Breast epithelium (tissue), 4 donors: ENCODE measurements at regions not wholly inside any gene's neighbourhood (a gene's known extent, or its start where the extent isn't known, plus 50 kb on each side); places are given as distances from the start of the nearest gene placed in this dataset.

Experiments used
- DNase-seq, 2 donors: peaks; one replicate each; pipeline ENCODE4 v3.0.0-alpha.2; 2019; ENCODE audit warnings: low spot score in 2 of 2
- H3K27ac ChIP-seq, 2 donors: fragments of 200-600 bp; sonication (generic) in 1 of 2; one replicate each; pipeline ENCODE4 v1.5.1; 2016 to 2019; ENCODE audit warnings: mild to moderate bottlenecking in 1 of 2
- H3K27me3 ChIP-seq, 2 donors: fragments of 200-600 bp; sonication (generic) in 1 of 2; one replicate each; pipeline versions ENCODE4 v1.5.1 to v1.6.0; 2017 to 2019; ENCODE audit warnings: control low read depth in 1 of 2, mild to moderate bottlenecking in 1 of 2
- H3K36me3 ChIP-seq: fragments of 200-600 bp; one replicate; pipeline ENCODE4 v1.5.1; 2019
- H3K4me1 ChIP-seq, 2 donors: fragments of 200-600 bp; sonication (generic); one replicate each; pipeline ENCODE4 v1.5.1; 2016 to 2019; ENCODE audit warnings: control low read depth in 1 of 2
- H3K4me3 ChIP-seq, 3 donors: fragments of 200-600 bp; sonication (generic); 1 replicate in 2 of 3; 2 replicates in 1 of 3; pipeline ENCODE4 v1.5.1; 2016 to 2019; ENCODE audit warnings: mild to moderate bottlenecking in 3 of 3, moderate library complexity in 2 of 3
- H3K9me3 ChIP-seq, 2 donors: fragments of 200-600 bp; sonication (generic) in 1 of 2; one replicate each; pipeline ENCODE4 v1.5.1; 2016 to 2019; ENCODE audit warnings: control low read depth in 1 of 2
- POLR2A ChIP-seq: fragments of 450-650 bp; IDR thresholded peaks from one replicate; pipeline ENCODE4 v1.6.1; 2016; ENCODE audit warnings: antibody characterized with exemption, mild to moderate bottlenecking, moderate library complexity
- POLR2AphosphoS5 ChIP-seq, 3 donors: sonication (generic); formaldehyde crosslinking; IDR thresholded peaks; one replicate each; pipeline ENCODE4 v1.6.1; 2017; ENCODE audit warnings: antibody characterized with exemption in 3 of 3
- intact Hi-C: fragments of 100-400 bp; cut with DNase I; formaldehyde crosslinking; loops from one replicate; pipeline ENCODE4 v1.15.1; 2023; ENCODE audit warnings: low total_unique reads
- TF ChIP-seq, protein P1 (sequence below), 3 donors: fragments of 450-650 bp; IDR thresholded peaks; one replicate each; pipeline ENCODE4 v1.5.1; 2016 to 2017; ENCODE audit warnings: antibody characterized with exemption in 3 of 3, mild to moderate bottlenecking in 3 of 3, moderate library complexity in 3 of 3

DNA sequence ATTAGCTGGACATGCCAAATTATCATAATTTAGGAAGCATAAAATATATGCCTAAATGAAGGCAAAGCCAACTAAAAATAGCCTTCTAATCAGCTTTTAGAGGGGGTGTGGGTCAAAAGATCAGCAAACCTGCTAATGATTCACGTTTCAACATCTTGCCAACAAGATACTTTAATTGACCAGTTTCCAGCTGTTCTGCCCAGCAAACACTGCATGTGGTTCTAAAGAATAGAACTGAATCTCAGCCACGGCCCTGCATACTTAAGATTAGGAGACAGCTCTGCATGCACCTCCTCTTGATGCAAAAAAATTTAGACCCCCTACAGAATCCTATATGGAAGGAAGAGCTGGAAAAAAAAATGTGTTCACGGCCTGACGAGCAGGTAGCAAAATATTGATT lies 500.5 kb downstream of the TBL1XR1 start:
- intact Hi-C loops = no loop called here
- no peak overlapping the region for H3K27ac ChIP-seq

DNA sequence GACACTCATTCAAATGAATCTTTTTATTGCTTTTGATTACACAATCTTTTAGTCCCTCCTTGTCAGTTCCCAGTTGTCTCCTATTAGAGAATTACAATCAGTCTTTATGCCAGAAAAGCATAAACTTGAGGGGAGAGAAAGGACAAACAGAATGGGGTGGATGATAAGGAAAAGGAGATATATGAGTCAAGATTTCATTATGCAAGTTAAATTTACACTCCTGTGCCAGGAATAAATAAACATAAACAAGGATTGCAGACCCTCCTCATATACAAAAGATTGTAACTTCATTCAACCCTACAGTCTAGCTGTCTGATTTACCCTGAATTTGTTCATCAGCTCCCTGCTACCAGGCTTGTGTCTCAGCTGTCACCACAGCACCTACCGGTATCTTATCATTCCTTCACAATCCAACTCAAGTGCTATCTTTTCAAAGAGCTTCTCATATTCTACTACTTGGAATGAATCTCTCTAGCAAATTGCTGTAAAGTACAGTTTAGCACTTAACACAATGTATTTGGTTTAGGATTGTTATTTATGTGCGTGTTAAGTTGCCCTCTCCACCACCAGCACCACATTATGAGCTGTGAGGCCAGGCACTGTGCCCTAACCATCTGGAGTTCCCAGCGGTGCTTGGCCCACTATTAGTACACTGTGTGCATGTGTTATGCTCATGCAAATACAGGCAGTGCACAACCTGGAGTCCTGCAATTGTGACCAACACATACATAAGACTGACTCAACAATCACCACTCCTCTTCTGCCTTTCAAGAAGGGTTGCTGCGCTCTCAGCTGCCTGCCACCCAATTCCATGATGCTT lies 504.1 kb downstream of the TBL1XR1 start:
- H3K9me3 ChIP-seq = no peaks in the 10 kb centered on the region
- no peak overlapping the region for H3K4me3 ChIP-seq
- no peak overlapping the region for H3K27ac ChIP-seq
- no peak for DNase-seq
- intact Hi-C loops = no loop called here
- TF ChIP-seq POLR2AphosphoS5 (IDR thresholded peaks at IDR 0.05) = no peak
- TF ChIP-seq, protein P1, sequence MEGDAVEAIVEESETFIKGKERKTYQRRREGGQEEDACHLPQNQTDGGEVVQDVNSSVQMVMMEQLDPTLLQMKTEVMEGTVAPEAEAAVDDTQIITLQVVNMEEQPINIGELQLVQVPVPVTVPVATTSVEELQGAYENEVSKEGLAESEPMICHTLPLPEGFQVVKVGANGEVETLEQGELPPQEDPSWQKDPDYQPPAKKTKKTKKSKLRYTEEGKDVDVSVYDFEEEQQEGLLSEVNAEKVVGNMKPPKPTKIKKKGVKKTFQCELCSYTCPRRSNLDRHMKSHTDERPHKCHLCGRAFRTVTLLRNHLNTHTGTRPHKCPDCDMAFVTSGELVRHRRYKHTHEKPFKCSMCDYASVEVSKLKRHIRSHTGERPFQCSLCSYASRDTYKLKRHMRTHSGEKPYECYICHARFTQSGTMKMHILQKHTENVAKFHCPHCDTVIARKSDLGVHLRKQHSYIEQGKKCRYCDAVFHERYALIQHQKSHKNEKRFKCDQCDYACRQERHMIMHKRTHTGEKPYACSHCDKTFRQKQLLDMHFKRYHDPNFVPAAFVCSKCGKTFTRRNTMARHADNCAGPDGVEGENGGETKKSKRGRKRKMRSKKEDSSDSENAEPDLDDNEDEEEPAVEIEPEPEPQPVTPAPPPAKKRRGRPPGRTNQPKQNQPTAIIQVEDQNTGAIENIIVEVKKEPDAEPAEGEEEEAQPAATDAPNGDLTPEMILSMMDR (IDR thresholded peaks at IDR 0.05) = no peak
- TF ChIP-seq POLR2A = no peak
- H3K4me1 ChIP-seq = no peaks in the 10 kb centered on the region
- no peaks in the 10 kb centered on the region for H3K27me3 ChIP-seq
- H3K36me3 ChIP-seq = no peaks in the 10 kb centered on the region

More for the DNA sequence above, 500.5 kb downstream of the TBL1XR1 start:
- no peak for TF ChIP-seq POLR2A
- TF ChIP-seq POLR2AphosphoS5 (IDR thresholded peaks at IDR 0.05) = no peak
- TF ChIP-seq, protein P1 (IDR thresholded peaks at IDR 0.05) = no peak
- DNase-seq = no peak
- no peaks in the 10 kb centered on the region for H3K9me3 ChIP-seq
- no peak overlapping the region for H3K4me3 ChIP-seq
- H3K4me1 ChIP-seq = no peaks in the 10 kb centered on the region
- no peaks in the 10 kb centered on the region for H3K36me3 ChIP-seq
- H3K27me3 ChIP-seq = no peaks in the 10 kb centered on the region

DNA sequence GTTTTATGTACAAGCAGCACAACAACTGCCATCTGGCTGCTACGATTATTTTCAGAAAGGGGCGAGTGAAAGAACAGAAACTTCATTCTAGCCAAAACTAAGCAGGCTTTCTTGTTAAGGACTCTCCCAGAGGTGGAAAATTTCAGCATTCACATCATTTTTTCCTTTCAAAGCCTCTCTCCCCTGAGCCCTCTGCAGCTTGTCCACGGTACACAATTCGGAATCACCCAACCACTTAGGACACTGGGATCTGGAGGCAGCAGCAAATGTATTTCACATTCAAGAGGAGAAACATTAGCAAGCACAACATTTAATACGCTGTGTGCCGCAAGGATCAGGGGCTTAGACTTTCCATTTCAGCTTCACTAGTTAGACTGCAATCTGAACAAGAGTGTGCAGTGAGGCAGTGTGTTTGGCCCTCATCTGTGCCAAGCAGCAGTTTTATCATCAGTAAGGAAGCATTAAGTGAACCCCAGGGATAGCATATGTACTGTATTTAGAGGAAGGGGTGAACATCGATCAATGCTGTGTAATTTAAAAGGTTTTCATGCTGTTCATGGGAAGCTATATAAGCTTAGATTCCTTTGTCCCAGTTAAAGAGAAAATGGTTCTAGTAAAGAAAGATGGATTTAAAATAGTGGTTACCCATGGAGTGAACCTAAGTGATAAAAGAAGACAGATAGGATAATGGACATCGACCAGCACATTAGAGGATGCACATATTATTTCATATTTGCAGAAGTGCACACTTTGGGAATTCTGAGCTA lies 504.9 kb downstream of the TBL1XR1 start:
- TF ChIP-seq POLR2A = no peak
- TF ChIP-seq POLR2AphosphoS5 (IDR thresholded peaks at IDR 0.05) = no peak
- TF ChIP-seq, protein P1 (IDR thresholded peaks at IDR 0.05) = no peak
- no peak overlapping the region for H3K27ac ChIP-seq
- intact Hi-C loops = no loop called here
- no peaks in the 10 kb centered on the region for H3K9me3 ChIP-seq
- no peaks in the 10 kb centered on the region for H3K4me1 ChIP-seq
- DNase-seq = no peak
- no peaks in the 10 kb centered on the region for H3K36me3 ChIP-seq
- H3K27me3 ChIP-seq = no peaks in the 10 kb centered on the region
- H3K4me3 ChIP-seq = no peak overlapping the region

DNA sequence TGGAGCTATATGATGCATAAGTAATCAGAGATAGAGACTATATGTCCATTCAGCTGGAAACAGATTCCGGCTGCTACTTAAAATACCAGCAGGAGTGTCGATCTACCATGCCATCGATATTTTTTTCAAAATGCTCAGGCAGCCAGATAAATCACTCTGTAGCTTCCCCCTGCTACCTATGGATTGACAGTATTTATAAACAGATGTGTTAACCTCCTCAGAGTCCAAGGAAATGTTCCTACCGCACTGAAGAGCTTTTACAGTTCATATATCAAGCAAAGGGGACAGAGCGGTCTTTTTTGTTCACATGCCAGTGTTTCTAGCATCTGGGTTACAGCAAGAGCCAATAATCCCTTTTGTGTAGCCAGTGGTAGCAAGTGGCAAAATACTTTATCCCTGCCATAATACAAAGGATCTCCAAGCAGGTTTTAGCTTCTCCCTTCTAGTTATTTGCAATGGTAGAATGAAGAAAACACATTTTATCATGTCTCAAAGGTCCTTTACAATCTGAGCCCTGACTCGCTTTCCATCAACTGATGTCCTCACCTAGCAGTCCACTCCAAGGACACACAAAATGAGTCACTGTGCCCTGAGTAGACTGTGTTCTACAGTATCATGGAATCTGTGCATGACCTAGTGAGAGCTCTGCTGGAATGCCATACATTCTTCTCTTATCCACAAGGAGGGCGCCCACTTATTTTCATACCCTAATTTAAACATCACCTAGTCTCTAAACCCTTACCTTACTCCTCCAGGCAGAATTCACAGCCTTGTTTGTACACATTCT lies 507.0 kb downstream of the TBL1XR1 start:
- Histone ChIP-seq H3K27ac (no peak overlapping the region), H3K9me3 (no peaks in the 10 kb centered on the region), H3K27me3 (no peaks in the 10 kb centered on the region), H3K36me3 (no peaks in the 10 kb centered on the region), H3K4me3 (no peak overlapping the region), H3K4me1 (no peaks in the 10 kb centered on the region)
- DNase-seq = no peak
- TF ChIP-seq, protein P1 (IDR thresholded peaks at IDR 0.05) = no peak
- TF ChIP-seq POLR2A = no peak
- TF ChIP-seq POLR2AphosphoS5 (IDR thresholded peaks at IDR 0.05) = no peak
- intact Hi-C loops = no loop called here
